Posterior vena cava (tissue), 2 donors: ENCODE measurements at regions not wholly inside any gene's neighbourhood (a gene's known extent, or its start where the extent isn't known, plus 50 kb on each side); places are given as distances from the start of the nearest gene placed in this dataset.

Experiments
- DNase-seq: peaks from one replicate; pipeline ENCODE4 v3.0.0-alpha.2; 2020; ENCODE audit warnings: low spot score
- intact Hi-C, 2 donors: fragments of 100-400 bp; cut with DNase I; formaldehyde crosslinking; loops; one replicate each; pipeline versions ENCODE4 v1.14.1 to v1.14.2; 2022 to 2023
- donor health status: DM: yes; HTN: yes; CAD: no.
- donor health status: DM: yes; HTN: yes; CAD: no.

DNA sequence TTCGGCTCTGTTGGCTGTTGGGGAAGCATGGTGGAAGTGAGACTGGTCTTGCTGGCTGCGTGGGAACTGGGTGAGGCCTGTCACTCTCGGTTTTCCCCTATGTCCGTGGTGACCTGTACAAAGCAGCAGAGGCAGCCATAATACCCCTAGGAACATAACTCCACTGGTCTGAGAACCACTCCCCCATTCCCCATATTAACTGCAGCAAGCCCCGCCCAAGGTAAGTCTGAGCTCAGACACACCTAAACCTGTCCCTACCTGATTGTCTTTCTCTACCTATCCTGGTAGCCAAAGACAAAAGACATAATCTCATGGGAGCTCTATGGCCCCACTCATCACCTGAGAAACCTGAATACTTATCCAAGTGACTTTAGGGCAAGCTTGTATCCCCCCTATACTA, 156.3 kb upstream of the PHACTR1 start:
- intact Hi-C loops: no loop called here

DNA sequence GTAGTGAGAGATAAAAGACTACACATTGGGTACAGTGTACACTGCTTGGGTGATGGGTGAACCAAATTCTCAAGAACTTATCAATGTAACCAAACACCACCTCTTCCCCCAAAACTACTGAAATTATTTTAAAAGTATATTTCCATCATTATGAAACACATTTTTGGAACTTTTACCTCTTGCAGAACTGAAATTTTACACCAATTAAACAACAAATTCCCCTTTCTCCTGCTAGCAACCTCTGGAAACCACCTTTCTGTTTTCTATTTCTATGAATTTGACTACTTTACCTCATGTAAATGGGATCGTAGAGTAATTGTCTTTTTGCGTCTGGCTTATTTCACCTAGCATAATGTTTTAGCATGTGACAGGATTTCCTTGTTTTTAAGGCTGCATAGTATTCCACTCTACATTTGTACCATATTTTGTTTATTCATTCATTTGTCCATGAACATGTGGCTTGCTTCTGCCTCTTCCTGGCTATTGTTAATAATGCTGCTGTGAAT, 149.9 kb upstream of the PHACTR1 start:
- DNase-seq: no peak
- intact Hi-C loops: no loop called here

More for the DNA sequence above, 156.3 kb upstream of the PHACTR1 start:
- DNase-seq: no peak

DNA sequence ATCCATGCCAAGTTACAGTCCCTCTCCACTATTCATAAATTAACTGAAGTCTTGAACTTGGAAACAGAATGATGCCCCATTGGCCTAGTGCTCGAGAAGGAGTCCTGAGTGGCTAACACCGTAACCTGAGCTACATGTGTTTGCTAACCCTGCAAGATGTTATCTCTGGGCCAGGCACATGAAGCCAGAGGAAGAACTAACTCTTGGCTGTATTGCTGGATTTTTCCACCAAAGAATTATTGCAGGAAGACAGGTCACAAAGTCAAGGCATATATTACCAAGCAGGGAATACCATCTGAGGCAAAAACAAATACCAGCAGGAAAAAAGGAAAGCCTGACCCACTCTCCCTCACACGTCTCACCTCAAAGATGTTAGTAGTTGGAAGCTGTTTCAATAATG, 148.9 kb upstream of the PHACTR1 start:
- intact Hi-C loops: no loop called here
- DNase-seq: no peak

DNA sequence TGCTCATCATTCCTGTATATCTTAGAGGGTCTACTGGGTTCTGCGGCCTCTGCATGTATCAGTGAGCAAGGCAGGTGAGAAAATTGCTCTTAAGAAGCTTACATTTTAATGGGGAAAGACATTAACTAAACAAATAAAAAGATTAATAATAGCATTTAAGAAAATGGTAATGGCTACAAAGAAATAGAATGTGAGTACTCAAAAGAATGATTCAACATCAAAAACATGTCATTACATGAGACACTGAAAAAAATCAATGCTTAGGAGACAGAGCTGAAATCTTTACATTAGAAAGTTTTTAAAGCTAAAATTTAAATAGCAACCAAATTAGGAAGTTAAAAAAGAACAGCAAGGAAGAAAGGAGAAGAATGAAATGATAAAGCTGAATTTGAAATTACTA, 146.9 kb upstream of the PHACTR1 start:
- intact Hi-C loops: no loop called here
- no peak for DNase-seq

DNA sequence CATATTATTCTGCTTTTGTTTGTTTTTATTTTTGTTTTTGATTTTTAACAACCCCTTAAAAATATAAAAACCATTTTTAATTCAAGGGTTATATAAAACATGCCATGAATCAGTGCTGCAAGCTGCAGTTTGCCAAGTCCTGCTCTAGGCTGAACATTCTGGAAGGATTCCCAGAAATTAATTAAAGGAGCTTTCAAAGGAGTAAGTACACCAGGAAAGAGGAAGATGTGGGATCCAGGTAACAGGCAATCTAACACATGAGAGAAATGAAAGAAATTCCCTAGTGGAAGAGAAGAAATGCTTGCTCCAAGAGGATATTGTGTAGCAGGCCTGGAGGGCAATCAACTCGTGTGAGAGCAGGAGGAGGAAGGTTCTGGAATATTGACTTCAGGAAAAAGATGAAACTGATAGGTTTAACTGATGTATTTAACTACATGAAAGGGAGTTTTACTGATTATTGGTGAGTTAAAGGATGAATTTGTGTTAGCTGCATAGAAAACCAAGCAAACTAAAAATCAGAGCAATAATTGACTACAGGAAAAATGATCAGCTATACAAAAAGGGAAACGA, 146.0 kb upstream of the PHACTR1 start:
- DNase-seq: no peak
- intact Hi-C loops: no loop called here

DNA sequence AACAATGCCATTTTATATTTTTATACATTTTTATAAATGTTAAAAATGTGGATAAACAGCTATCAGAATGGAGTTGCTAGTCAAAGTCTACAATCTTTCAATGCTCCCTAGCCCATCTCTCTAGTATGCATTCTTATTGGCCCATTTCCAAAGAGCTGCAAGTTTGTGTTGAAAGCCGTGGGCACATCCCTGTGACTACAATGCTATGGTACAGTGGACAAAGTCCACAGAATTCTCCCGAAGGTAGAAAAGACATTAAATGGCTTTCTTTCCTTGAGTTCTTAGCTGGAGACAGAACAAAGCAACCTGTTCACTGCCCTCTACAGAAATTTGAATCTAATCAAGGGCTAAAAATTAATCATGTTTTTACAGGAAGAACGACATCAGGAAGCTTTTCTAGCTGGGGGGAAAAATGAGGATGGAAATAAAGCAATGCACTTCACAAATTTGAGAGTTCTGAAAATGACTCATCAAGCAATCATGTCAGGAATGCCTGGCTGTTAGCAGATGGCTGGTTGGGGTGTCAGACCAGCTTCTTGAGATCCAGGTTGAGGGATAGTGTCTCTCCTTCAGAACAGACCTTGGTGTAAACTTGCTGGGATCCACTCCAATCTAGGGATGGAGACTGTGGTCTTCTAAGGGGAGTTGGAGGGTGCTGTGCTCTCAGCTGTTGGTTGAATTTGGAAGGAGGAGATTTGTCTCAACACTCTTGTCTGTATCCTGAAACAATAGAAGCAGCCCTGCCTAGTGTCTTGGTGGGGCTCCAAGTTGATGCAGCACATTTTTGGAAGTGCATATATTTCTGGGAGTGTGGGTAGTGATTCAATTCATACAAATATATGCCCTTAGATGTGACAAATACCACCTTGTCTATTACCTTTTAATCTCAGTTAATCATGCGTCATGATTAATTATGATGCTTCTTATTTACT, 143.4 kb upstream of the PHACTR1 start:
- intact Hi-C loops: no loop called here

DNA sequence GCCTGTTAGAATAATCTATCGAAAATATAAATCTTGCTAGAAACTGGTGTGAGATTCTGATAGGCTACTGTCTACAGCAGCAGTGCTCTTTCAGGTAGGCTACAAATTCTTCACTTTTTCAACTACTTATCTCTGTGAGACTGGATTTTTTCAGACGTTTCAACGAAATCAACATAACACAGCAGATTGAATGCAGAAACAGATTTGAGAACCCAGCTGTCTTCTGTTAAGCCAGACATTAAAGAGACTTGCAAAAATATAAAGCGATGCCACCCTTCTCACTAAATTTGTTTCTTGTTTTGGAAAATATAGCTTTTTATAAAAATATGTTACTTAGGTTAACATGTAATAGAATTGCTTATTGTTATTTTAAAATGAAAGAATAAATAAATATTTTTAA, 140.6 kb upstream of the PHACTR1 start:
- intact Hi-C loops: no loop called here
- DNase-seq: no peak

More for the DNA sequence above, 143.4 kb upstream of the PHACTR1 start:
- no peak for DNase-seq

DNA sequence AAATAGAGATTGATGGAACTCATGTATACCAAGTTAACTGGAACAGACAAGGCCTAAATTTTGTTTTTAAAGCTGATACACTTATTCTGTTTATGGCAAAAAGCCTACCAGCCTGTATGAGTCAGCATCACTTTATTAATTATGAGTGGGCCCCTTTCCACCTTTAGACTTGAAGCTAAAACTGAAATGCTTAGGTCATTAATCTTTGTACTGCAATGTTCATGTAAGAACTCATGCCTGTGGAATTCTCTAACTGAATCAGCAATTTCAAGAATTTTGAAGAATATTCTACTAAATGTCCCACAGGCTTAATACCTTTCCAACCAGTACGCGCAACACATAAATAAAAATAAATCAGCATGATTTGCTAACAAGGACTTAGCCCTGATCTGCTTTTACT, 140.2 kb upstream of the PHACTR1 start:
- no peak for DNase-seq
- intact Hi-C loops: no loop called here

DNA sequence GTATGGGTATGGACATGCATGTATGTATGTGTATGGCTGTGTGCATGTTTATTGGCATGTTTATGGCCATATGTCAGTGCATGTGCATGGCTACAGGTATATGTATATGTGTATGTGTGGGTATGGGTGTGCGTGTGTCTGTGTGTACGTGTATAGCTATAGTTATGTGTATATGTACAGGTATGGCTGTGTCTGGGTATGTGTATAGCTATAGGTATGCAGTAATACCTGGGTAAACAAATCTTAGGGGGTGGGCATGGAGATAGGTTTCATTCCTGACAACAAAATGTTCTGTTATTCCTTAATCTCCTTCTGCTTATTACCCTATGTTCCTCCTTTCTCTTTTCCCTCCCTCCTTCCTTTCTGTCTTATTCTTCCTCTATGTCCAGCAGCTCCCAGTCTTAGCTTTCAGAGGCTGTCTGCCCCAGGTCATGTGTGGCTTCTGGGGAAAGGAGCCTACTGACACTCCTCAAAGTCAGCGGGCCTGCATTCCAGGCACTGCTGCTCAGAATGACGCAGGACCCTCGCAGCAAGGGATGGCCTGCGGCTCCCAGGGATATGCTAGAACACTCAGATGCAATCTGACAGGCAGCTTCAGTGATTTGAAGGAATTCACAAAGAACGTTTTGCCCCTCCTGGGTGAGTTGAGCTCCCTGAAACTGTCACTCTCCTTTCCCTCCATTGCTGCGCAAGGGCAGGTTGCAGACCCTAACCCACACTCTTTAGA, 139.3 kb upstream of the PHACTR1 start:
- intact Hi-C loops: no loop called here
- no peak for DNase-seq

DNA sequence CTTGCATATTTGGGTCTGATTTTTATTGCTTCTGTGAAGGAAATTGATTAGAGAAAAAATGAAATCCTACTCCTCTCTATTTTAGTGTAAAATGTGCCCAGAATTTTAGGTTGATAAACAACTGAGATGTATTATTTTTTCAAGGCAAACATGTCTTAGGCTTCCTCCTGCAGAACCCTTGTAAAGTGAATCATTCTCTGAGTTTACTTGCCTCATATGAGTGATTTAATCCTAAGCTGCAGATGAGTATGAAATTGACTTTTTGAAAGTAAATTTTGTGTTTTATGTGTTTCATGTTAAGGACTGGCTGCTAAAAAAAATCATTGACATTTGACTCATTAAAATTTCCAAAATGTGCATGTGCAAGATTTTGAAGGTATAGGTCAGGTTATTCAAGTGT, 138.5 kb upstream of the PHACTR1 start:
- no peak for DNase-seq
- intact Hi-C loops: no loop called here

DNA sequence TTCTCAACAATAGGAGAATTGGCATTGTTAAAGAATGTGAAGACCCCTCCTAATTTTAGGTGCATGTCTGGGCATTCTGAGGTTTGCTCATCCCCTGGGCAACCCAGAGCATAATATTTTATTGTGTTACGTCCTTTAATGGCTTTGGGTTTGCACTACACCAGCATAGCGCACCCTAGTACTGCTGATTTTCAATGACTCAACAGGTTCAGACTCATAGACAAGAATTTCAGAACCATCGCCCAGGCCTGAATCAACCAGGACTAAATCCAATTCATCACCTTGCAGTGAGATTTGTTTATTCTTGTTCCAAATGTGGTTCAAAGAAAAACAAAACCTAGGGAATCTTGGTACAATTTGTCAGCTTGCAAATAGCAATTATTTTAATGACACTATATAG, 137.8 kb upstream of the PHACTR1 start:
- no peak for DNase-seq
- intact Hi-C loops: no loop called here

DNA sequence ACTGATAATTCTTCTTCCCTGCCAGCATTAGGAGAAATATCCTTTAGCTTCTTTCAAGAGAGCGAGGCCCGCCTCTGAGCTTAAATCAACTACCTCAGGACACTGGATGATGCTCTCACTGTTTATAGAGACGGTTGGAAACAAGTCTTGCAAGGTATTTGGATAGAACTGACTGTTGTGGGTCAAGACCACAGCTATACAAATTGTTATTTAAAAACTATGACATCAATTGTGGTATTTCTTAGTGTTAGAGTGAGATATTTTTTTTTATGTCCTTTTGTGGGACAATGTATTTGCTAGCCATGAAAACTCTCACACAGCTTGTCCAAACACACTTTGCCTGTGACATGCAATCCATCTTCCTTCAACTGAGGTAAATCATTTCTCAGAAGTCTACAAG, 136.3 kb upstream of the PHACTR1 start:
- intact Hi-C loops: no loop called here
- no peak for DNase-seq

DNA sequence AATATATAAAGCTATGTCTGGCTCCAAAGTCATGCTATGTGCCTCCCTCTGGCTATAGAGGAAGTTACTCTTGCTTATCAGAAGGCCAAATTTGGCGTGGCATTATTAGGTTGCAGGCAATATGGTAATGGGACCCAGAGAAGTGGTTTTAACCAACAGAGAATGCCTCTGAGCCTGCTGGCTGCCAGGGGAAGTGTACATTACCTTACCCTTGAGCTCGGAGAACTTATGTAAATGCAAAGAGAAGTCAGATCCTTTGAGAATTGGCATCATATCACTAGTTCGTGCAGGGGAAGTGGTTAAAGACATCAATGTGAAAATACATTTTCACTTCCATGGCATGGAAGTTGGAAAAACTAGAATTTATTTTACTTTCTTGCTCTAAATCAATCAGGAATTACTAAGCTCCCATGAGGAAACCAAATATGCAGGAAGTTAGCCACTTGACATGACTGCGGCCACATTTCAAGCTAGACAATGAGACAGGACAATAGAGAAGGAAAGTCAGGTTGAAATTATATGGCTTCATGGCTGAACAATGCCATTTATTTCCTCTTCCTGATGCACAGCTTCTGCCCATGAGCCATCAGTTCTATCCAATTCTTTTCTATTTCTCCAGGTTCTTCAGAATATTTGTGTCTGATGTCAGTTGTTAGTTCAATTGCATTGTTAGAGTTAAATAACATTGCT, 134.0 kb upstream of the PHACTR1 start:
- intact Hi-C loops: no loop called here
- no peak for DNase-seq

DNA sequence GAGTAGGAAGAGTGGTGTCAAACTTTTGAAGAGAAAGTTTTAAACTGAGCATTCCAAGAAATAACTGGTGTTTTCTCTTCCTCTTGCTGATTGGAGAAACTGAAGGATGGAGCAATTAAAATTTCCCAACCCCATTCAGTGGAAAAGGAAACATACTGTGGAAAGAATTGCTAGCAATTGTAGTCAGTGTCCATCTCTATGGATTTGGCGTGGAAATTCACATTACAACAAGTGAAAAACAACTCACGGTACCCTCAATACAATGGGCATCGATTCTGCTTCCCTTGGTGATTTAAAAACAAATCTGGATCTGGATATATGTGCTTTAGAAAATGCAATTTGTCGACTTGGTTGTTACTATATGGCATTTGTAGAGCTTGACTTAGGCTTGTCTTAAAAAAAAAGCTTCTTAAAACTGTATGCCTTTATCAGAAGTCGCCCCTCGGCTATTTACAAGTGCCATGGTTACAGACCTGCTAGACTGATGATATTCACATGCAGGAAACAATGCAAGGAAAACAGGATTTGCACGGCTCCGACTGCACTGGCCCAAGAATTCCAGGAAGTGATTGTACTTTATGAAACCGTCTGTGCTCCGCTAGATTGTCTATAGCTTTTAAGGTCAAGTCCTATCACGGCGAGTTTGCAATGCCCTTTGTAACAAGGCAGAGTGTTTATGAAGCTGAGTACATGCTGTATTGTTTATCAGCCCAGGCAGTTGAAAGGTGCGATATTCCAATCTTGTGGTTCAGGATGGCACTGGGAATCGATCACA, 131.7 kb upstream of the PHACTR1 start:
- intact Hi-C loops: no loop called here
- no peak for DNase-seq

DNA sequence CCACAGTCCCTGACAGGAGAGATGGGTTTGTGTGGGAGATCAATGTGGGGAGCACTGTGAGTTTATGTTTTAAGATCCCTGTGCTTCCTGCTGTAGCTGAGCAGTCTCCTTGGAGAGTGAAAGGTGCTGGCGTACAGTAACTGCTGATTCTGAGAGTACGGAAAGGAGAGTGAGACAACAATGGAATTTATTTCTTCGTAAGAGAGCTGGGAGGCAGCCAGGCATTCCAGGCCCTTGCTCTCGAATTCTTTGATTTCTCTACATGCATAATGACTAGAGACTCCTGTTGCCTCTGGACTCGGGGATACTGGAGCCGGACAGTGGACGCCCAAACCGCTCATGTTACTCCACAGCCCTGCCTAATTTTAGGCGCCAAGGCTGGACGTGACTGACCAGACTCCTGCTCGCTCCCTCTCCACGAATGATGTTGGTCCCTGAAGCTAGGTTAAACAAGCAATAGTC, 131.0 kb upstream of the PHACTR1 start:
- intact Hi-C loops: no loop called here
- no peak for DNase-seq

DNA sequence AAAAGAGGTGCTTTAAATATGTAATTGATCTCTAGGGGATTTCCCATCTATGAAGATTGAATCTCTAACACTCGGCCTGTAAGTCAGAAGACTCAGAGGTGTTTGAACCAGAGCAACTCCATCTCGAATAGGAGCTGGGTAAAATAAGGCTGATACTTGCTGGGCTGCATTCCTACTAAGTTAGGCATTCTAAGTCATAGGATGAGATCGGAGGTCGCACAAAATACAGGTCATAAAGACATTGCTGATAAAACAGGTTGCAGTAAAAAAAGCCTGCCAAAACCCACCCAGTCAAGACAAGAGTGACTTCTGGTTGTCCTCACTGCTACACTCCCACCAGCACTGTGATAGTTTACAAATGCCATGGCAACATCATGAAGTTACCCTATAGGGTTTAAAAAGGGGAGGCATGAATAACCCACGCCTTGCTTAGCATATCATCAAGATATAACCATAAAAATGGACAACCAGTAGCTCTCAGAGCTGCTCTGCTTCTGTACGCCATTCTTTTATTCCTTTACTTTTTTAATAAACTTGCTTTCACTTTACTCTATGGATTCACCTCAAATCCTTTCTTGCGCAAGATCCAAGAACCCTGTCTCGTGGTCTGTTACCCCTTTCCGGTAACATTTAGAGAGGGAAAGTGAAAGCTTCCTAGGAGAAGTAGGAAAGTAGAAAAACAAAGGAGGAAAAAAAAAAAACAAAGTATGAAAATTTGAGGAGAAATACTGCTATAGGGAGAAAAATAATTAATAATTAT, 129.7 kb upstream of the PHACTR1 start:
- intact Hi-C loops: no loop called here
- DNase-seq: no peak

DNA sequence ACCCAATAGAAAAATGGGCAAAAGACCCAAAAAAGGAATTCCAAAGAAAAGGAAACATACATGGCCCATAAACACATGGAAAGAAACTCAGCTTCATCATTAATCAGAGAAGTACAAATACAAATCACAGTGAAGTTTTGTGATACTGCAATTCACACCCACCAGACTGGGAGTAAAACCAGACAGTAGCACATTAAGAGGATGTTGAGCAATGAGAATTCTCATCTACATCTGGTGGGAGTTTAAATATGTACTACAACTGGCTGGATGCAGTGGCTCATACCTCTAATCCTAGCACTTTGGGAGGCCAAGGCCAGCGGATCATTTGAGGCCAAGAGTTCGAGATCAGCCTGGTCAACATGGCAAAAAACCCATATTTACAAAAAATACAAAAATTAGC, 125.7 kb upstream of the PHACTR1 start:
- intact Hi-C loops: no loop called here
- DNase-seq: no peak

DNA sequence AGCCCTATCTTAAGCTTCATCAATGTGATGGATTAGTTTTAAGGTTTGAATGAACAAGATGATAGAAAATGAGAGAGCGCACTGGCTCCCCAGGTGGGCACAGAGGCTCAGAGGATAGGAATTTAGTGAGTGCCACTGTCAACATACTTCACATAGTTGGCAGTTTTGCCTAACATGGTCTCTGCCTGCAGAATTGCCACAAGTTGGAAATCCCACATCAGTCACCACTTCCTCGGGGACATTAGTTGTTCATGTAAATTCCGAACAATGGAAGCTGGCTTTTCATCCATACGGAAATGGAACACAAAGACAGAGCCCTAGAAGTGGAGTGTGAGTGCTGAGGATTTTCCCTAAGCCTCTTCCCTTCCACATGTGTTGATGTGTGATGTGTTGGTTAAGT, 123.9 kb upstream of the PHACTR1 start:
- intact Hi-C loops: no loop called here
- DNase-seq: no peak
